ENCODE measurements at regions not wholly inside any gene's neighbourhood (a gene's known extent, or its start where the extent isn't known, plus 50 kb on each side); places are given as distances from the start of the nearest gene placed in this dataset.

DNA sequence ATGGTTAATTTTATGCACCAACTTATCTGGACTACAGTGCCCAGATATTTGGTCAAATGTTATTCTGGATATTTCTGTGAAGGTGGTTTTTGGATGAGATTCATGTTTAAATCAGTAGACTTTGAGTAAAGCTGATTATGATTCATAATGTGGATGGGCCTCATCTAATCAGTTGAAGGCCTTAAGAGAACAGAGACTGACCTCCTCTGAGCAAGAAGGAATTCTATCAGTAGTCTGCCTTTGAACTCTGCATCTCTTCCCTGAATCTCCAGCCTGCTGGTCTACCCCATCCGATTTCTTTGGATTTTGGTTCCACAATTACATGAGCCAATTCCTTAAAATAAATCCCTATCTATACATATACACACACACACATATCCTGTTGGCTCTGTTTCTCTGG, 82.8 kb upstream of the MAP4K3 start:
- TF ChIP-seq, protein P1, sequence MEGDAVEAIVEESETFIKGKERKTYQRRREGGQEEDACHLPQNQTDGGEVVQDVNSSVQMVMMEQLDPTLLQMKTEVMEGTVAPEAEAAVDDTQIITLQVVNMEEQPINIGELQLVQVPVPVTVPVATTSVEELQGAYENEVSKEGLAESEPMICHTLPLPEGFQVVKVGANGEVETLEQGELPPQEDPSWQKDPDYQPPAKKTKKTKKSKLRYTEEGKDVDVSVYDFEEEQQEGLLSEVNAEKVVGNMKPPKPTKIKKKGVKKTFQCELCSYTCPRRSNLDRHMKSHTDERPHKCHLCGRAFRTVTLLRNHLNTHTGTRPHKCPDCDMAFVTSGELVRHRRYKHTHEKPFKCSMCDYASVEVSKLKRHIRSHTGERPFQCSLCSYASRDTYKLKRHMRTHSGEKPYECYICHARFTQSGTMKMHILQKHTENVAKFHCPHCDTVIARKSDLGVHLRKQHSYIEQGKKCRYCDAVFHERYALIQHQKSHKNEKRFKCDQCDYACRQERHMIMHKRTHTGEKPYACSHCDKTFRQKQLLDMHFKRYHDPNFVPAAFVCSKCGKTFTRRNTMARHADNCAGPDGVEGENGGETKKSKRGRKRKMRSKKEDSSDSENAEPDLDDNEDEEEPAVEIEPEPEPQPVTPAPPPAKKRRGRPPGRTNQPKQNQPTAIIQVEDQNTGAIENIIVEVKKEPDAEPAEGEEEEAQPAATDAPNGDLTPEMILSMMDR (IDR thresholded peaks at IDR 0.05; ENCODE audit: borderline replicate concordance, insufficient read depth, low read depth, low read length), result no peak
- H3K4me3 ChIP-seq (ENCODE audit: low read depth, low read length), result no peak overlapping the region

DNA sequence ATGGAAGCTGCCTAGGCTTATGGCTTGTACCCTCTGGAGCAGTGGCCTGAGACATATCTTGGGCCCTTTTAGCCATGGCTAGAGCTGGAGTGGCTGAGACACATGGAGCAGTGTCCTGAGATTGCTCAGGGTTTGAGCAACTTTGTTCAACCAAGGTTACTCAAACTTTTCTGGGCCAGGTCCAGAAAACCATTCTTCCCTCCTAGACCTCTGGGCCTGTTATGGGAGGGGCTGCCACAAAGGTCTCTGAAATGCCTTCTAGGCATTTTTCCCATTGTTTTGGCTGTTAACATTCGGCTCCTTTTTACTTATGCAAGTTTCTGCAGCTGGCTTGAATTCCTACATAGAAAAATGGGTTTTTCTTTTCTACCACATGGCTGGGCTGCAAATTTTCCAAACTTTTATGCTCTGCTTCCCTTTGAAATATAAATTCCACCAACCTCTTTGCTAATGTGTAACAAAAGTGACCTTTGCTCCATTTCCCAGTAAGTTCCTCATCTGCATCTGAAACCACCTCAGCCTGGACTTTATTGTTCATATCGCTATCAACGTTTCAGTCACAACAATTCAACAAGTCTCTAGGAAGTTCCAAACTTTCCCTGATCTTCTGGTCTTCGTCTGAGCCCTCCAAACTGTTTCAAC, 84.9 kb upstream of the MAP4K3 start:
- TF ChIP-seq, protein P1 (IDR thresholded peaks at IDR 0.05; ENCODE audit: borderline replicate concordance, insufficient read depth, low read depth, low read length), result no peak
- H3K4me3 ChIP-seq (ENCODE audit: low read depth, low read length), result no peak overlapping the region

DNA sequence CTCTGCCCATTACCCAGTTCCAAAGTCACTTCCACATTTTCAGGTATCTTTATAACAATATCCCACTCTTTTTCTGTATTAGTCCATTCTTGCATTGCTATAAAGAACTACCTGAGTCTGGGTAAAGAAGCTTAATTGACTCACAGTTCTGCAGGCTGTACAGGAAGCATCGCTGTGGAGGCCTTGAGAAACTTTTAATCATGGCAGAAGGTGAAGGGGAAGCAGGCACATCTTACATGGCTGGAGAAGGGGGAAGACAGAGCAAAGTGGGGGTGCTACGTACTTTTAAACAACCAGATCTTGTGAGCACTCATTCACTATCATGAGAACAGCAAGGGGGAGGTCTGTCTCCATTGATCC, 85.4 kb upstream of the MAP4K3 start:
- no peak overlapping the region for H3K4me3 ChIP-seq (ENCODE audit: low read depth, low read length)
- TF ChIP-seq, protein P1 (IDR thresholded peaks at IDR 0.05; ENCODE audit: borderline replicate concordance, insufficient read depth, low read depth, low read length), result no peak

DNA sequence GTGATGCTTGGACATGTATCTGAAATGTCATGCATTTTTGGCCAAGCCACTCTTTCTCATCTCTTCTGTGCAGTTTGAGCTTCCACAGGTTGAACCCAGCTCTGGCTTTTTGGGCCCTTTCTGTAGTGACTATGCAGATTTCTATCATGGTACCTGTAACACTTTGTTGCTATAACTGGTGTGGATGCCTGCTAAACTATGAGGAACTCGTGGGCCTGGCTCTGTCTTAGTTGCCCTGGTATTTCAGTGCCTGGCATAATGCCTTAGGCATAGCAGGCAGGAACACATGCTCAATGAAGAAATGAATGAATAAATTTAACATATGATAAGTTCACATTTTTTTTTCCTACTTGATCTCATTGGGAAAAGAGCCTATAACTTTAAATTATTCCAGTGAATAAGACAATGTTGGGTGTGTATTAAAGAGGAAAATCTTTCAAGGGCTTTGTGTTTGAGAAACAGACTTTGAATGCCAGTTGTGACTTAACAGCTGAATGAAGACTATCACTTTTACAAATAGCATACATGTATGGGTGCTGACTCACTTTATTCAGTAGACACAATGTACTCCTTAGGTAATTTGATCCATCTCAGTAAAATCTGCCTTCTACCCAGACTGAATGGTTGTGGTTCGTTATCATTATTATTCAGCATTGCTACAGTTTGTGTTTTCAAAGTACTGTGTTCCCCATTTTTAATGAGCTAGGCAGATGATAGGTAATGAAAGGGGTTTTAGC, 86.4 kb upstream of the MAP4K3 start:
- TF ChIP-seq, protein P1 (IDR thresholded peaks at IDR 0.05; ENCODE audit: borderline replicate concordance, insufficient read depth, low read depth, low read length), result no peak
- H3K4me3 ChIP-seq (ENCODE audit: low read depth, low read length), result no peak overlapping the region

DNA sequence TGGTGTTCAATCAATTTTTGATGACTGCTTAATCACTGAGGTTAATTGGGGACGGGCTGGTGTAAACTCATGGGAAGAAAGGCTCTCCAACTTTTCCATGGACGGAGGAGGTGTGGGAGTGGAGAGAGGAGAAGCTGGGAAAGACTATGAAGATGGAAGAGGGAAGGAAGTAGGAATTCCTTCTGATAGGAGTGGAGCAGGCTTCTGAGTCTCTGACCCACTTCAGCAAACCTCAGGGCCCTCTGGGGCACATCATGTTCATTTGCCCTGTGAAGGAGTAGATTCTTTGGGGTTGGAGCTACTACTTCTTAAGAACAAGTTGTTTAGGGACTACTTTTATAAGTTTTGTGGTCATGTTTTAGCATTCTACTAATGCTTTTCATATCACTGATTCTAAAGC, 87.0 kb upstream of the MAP4K3 start:
- TF ChIP-seq, protein P1 (IDR thresholded peaks at IDR 0.05; ENCODE audit: borderline replicate concordance, insufficient read depth, low read depth, low read length), result no peak
- H3K4me3 ChIP-seq (ENCODE audit: low read depth, low read length), result no peak overlapping the region

DNA sequence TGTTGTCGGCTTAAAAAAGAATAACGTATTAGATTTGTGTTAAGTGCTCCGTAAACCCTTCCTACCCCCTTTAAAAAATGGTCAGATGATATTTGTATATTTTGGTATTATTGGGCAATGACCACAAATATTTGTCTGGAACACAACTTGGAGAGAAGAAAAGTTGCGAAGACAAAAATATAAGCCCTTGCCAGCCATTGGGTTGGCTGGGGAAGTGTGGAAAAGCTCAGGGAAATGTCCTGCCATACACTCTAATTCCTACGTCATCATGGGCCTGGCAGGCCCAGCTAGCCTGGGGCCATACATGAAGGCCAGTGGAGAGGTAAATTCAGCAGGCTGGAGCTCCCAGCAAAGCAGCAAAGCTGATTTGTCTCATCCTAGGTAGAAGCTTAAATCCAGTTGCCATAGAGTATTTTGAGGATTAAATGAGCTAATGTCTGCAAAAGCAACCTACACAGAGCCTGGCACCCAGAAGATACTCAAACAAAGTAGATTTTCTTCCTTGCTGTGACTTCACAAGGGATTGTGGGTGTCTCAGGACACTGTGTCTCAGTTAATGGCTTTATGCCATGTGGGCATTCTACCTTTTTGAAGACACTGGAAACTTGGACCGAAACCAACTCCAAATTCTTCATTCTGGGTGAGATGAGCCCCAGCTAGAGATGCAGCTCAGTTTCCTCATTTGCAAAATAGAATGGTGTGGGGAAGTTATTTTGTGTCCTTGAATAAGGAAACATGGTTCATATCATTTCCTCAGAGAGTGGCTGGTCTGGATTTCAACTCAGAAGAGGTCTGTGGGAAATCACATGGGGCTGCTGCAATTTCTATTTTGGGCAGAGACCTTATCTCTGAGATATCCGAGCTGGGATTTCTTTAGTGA, 87.9 kb upstream of the MAP4K3 start:
- no peak overlapping the region for H3K4me3 ChIP-seq (ENCODE audit: low read depth, low read length)
- TF ChIP-seq, protein P1 (IDR thresholded peaks at IDR 0.05; ENCODE audit: borderline replicate concordance, insufficient read depth, low read depth, low read length), result no peak
